Erythroblast (primary cell): ENCODE measurements at regions not wholly inside any gene's neighbourhood (a gene's known extent, or its start where the extent isn't known, plus 50 kb on each side); places are given as distances from the start of the nearest gene placed in this dataset.

Experiments
- GATA1 ChIP-seq: IDR thresholded peaks from 2 replicates; pipeline ENCODE4 v1.6.1; 2011; ENCODE audit warnings: low read depth, mild to moderate bottlenecking, control low read depth, low read length, moderate library complexity
- POLR2A ChIP-seq: IDR thresholded peaks from 2 replicates; pipeline ENCODE4 v1.6.1; 2011; ENCODE audit warnings: mild to moderate bottlenecking, low read length

- TF ChIP-seq POLR2A (no peak), GATA1 (no peak)
Observed at GRCh38 chr2:45203400-45203799, 194.1 kb upstream of the SIX2 start.
